ENCODE measurements at regions not wholly inside any gene's neighbourhood (a gene's known extent, or its start where the extent isn't known, plus 50 kb on each side); places are given as distances from the start of the nearest gene placed in this dataset.

DNA sequence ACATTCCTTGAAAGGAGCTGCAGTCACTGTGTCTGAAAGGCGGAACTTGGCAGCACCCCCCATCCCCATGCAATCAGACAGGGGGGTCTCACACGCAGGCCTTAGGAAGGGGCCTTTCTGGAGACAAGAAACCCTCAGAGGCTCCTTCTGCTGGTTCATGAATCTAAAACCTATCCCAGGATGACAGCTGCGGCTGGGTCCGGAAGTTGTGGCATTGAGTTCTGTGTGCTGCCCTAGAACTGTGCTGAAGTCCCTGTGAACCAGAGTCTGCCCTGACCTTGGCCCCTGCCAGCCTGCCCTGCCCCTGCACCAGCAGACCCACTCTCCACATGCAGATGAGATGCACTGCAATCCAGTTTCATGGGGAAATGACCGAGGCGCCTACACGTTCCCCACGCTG is 268.0 kb downstream of the CTTN start:
- no peak overlapping the region for H3K4me3 ChIP-seq (replicated peaks in 1 of 2; ENCODE audit: low read depth in 2 of 2, low read length in 2 of 2)
- no peak for DNase-seq (ENCODE audit: low read depth in 2 of 2)
- TF ChIP-seq, protein P1, sequence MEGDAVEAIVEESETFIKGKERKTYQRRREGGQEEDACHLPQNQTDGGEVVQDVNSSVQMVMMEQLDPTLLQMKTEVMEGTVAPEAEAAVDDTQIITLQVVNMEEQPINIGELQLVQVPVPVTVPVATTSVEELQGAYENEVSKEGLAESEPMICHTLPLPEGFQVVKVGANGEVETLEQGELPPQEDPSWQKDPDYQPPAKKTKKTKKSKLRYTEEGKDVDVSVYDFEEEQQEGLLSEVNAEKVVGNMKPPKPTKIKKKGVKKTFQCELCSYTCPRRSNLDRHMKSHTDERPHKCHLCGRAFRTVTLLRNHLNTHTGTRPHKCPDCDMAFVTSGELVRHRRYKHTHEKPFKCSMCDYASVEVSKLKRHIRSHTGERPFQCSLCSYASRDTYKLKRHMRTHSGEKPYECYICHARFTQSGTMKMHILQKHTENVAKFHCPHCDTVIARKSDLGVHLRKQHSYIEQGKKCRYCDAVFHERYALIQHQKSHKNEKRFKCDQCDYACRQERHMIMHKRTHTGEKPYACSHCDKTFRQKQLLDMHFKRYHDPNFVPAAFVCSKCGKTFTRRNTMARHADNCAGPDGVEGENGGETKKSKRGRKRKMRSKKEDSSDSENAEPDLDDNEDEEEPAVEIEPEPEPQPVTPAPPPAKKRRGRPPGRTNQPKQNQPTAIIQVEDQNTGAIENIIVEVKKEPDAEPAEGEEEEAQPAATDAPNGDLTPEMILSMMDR (IDR thresholded peaks at IDR 0.05; ENCODE audit: low read depth, low read length): no peak

DNA sequence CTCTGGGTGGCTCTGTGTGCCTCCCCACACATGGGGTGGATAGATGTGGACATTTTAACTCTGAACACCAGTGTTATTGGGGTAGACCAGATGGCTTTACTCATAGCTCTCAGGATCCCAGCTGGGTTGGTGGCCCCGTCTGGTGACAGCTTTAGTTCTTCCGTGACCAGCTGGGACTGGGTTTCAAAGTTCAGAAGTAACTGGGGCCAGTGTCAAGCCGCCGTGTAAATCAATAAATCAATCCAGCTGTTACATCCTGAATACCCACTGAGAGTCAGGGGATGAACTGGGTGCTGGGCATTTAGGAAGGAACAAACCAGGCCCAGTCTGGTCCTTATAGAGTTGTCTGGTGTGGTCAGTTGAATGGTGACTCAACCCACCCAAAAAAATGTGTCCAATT is 269.4 kb downstream of the CTTN start:
- no peak for DNase-seq (ENCODE audit: low read depth in 2 of 2)
- TF ChIP-seq, protein P1 (IDR thresholded peaks at IDR 0.05; ENCODE audit: low read depth, low read length): no peak
- H3K4me3 ChIP-seq (replicated peaks in 1 of 2; ENCODE audit: low read depth in 2 of 2, low read length in 2 of 2): no peak overlapping the region

DNA sequence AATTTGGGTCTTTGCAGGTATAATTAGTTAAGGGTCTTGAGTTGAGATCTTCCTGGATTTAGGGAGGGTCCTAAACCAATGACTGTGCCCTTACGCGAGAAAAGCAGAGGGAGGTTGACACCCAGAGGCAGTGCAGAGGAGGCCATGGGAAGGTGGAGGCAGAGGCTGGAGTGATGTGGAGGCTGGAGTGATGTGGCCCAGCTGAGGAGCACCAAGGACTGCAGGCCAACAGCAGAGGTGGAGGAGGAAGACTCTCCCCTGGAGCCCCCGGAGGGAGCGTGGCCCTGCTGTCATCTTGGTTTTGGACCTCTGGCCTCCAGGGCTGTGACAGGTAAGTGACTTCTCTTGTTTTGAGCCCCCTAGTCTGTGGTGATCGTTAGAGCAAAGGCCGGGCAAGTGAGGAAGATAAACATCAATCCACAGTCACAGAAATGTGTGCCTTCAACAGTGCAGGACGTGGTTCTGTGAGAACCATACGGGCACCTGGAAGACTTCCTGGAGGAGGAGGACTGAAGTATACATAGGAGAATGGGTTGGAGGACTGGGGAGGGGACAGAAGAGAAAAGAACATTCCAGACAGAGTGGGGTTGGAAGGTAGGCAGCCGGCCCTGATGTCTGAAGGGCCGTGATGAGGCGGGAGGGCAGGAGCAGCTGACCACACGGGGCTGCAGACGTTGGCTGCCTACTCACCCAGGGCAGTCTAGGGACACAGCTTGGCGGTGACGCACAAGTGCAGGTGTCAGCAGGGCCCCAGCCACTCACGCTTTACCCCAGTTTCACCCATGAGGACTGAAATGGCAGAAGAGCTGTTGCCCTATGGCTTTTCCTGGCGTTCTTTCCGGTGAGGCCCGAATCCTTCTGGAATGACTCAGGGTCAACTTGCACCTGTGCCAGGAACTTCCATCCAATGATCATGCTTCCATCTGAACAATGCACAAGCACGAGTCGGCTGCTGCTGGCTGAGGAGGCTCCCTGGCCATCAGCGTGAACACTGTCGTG is 270.2 kb downstream of the CTTN start:
- no peak overlapping the region for H3K4me3 ChIP-seq (replicated peaks in 1 of 2; ENCODE audit: low read depth in 2 of 2, low read length in 2 of 2)
- DNase-seq (ENCODE audit: low read depth in 2 of 2): peak in 1 of 2 donors; percentile 13
- TF ChIP-seq, protein P1 (IDR thresholded peaks at IDR 0.05; ENCODE audit: low read depth, low read length): no peak

DNA sequence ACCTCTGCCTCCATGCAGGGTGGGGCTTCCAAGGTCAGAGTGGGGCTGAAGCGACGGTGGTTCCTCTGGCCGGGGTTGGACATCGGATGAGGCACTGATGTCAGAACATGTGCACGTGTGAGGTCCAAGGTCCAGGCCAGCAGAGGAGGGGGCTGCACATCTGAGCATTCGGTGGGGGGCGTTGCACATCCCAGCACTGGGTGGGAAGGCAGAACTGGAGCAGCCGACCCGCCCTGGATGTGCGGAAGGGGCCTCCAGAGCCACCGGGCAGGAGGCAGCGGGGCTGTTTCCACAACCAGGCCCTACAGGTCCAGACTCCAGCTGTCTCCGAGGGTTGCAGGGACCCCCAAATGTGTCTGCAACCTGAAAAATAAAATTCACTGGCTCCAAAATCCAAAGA is 271.0 kb downstream of the CTTN start:
- no peak for DNase-seq (ENCODE audit: low read depth in 2 of 2)
- H3K4me3 ChIP-seq (replicated peaks in 1 of 2; ENCODE audit: low read depth in 2 of 2, low read length in 2 of 2): no peak overlapping the region
- TF ChIP-seq, protein P1 (IDR thresholded peaks at IDR 0.05; ENCODE audit: low read depth, low read length): no peak

DNA sequence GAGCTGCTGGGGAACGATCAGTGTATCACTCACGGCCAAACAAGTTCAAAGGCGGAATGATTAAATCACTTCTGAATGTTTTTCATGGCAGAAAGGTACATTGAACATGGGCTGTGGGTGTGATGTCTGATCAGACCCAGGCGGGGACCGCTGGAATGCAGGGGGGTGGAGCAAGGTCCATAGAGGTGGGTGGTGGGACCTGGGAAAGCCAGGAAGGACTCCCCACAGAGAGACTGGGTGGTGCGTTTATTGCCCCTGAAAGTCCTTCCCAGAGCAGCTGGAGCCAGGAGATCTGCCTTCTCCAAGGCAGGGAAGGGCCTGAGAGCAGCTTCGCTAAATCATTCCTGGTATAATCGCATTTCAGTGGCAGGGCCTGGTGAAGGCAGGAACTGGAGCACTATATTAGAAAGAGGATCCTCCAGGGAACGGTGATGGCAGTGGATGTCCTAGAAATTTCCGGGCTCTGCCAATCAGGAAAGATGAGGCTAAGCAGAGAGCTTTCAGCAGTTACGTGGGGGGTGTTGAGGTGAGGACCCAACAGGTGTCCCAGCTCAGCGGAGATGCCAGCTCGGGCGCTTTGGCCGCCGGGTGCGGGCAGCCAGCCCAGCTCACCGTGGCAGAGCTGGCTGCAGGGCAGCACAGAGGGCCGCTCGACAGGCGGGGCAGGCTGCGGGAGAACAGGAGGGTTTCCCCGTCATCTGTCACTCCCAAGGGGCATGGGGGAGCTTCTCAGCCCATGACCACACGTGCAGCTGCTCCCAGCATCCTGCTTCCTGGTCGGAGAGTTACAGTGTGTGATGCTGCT is 271.7 kb downstream of the CTTN start:
- TF ChIP-seq, protein P1 (IDR thresholded peaks at IDR 0.05; ENCODE audit: low read depth, low read length): no peak
- DNase-seq (ENCODE audit: low read depth in 2 of 2): no peak
- no peak overlapping the region for H3K4me3 ChIP-seq (replicated peaks in 1 of 2; ENCODE audit: low read depth in 2 of 2, low read length in 2 of 2)

DNA sequence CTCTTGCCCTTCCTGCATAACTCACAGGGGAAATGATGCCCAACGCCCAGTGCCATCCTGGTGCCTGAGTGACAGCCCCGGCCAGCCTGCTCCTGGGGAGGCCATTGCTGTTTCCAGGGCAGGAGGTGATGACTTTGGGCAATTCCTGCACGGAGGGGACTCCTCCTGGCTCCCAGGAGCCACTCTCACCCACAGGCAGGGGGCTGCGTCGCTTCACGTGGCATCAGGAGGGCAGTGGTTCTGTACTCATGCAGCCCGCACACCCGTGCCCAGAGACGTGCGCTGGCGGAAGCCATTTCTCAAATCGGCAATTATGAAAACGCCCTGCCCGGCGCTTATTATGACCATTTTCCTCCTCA is 272.3 kb downstream of the CTTN start:
- TF ChIP-seq, protein P1 (IDR thresholded peaks at IDR 0.05; ENCODE audit: low read depth, low read length): no peak
- no peak overlapping the region for H3K4me3 ChIP-seq (replicated peaks in 1 of 2; ENCODE audit: low read depth in 2 of 2, low read length in 2 of 2)
- DNase-seq (ENCODE audit: low read depth in 2 of 2): no peak

Measured in cardiac fibroblast (primary cell).